ENCODE measurements at regions not wholly inside any gene's neighbourhood (a gene's known extent, or its start where the extent isn't known, plus 50 kb on each side); places are given as distances from the start of the nearest gene placed in this dataset.

- Histone ChIP-seq H2AFZ (ENCODE audit: insufficient read depth, low read length, poor library complexity) (no peak overlapping the region), H2BK120ac (ENCODE audit: insufficient read depth, low read length, poor library complexity) (no peak overlapping the region), H3K27ac (ENCODE audit: low read depth, low read length) (no peak overlapping the region), H3K14ac (ENCODE audit: low read length) (no peak overlapping the region), H2AK5ac (ENCODE audit: low read length) (no peak overlapping the region), H2BK5ac (ENCODE audit: low read depth, low read length, poor library complexity) (no peak overlapping the region), H4K12ac (ENCODE audit: low read depth, low read length) (no peak overlapping the region), H3K4me1 (ENCODE audit: control insufficient read depth in 1 of 2, insufficient read depth in 2 of 2, low read length in 2 of 2) (no peaks in the 10 kb centered on the region), H3K27me3 (ENCODE audit: insufficient read depth, low read length) (no peaks in the 10 kb centered on the region), H3K79me1 (ENCODE audit: low read length) (no peaks in the 10 kb centered on the region), H4K8ac (ENCODE audit: low read depth, low read length) (no peak overlapping the region), H4K91ac (ENCODE audit: low read depth, low read length) (no peak overlapping the region), H3K9me3 (ENCODE audit: insufficient read depth, low read depth, low read length) (no peaks in the 10 kb centered on the region), H3K4me3 (ENCODE audit: low read depth, low read length) (no peak overlapping the region), H3K79me2 (ENCODE audit: control insufficient read depth, insufficient read depth, low read length, poor library complexity) (no peaks in the 10 kb centered on the region), H3K4me2 (ENCODE audit: low read length) (no peak overlapping the region), H3K9ac (ENCODE audit: low read length) (no peak overlapping the region), H2BK12ac (ENCODE audit: low read length) (no peak overlapping the region), H3K4ac (ENCODE audit: low read depth, low read length) (no peak overlapping the region), H3K36me3 (ENCODE audit: control insufficient read depth in 1 of 2, insufficient read depth in 2 of 2, low read length in 2 of 2) (no peaks in the 10 kb centered on the region), H3K18ac (ENCODE audit: low read length) (no peak overlapping the region), H3K23ac (ENCODE audit: low read length) (no peak overlapping the region)
- DNase-seq, result no peak
- WGBS (ENCODE audit: extremely low coverage, insufficient coverage, insufficient read length), result no CpG with 5 or more reads among the region's 6 CpGs
Measured at GRCh38 chr1:208892147-208892546, 648.0 kb upstream of the PLXNA2 start.

GRCh38 chr1:208893251-208893650 lies 649.1 kb upstream of the PLXNA2 start:
- Histone ChIP-seq H3K14ac (ENCODE audit: low read length) (no peak overlapping the region), H2BK5ac (ENCODE audit: low read depth, low read length, poor library complexity) (no peak overlapping the region), H3K36me3 (ENCODE audit: control insufficient read depth in 1 of 2, insufficient read depth in 2 of 2, low read length in 2 of 2) (no peaks in the 10 kb centered on the region), H4K91ac (ENCODE audit: low read depth, low read length) (no peak overlapping the region), H3K79me2 (ENCODE audit: control insufficient read depth, insufficient read depth, low read length, poor library complexity) (no peaks in the 10 kb centered on the region), H3K4me2 (ENCODE audit: low read length) (no peak overlapping the region), H2BK12ac (ENCODE audit: low read length) (no peak overlapping the region), H3K79me1 (ENCODE audit: low read length) (no peaks in the 10 kb centered on the region), H3K4me1 (ENCODE audit: control insufficient read depth in 1 of 2, insufficient read depth in 2 of 2, low read length in 2 of 2) (no peaks in the 10 kb centered on the region), H3K9me3 (ENCODE audit: insufficient read depth, low read depth, low read length) (no peaks in the 10 kb centered on the region), H3K27ac (ENCODE audit: low read depth, low read length) (no peak overlapping the region), H3K4me3 (ENCODE audit: low read depth, low read length) (no peak overlapping the region), H3K9ac (ENCODE audit: low read length) (no peak overlapping the region), H2AK5ac (ENCODE audit: low read length) (no peak overlapping the region), H3K4ac (ENCODE audit: low read depth, low read length) (no peak overlapping the region), H3K18ac (ENCODE audit: low read length) (no peak overlapping the region), H4K12ac (ENCODE audit: low read depth, low read length) (no peak overlapping the region), H4K8ac (ENCODE audit: low read depth, low read length) (no peak overlapping the region), H3K27me3 (ENCODE audit: insufficient read depth, low read length) (no peaks in the 10 kb centered on the region), H2AFZ (ENCODE audit: insufficient read depth, low read length, poor library complexity) (no peak overlapping the region), H2BK120ac (ENCODE audit: insufficient read depth, low read length, poor library complexity) (no peak overlapping the region), H3K23ac (ENCODE audit: low read length) (no peak overlapping the region)
- WGBS (ENCODE audit: extremely low coverage, insufficient coverage, insufficient read length), result no CpG with 5 or more reads among the region's 3 CpGs
- DNase-seq, result no peak

GRCh38 chr1:208895181-208895580 lies 651.0 kb upstream of the PLXNA2 start:
- Histone ChIP-seq H2BK5ac (ENCODE audit: low read depth, low read length, poor library complexity) (no peak overlapping the region), H4K12ac (ENCODE audit: low read depth, low read length) (no peak overlapping the region), H3K18ac (ENCODE audit: low read length) (no peak overlapping the region), H3K4me3 (ENCODE audit: low read depth, low read length) (no peak overlapping the region), H3K4ac (ENCODE audit: low read depth, low read length) (no peak overlapping the region), H3K14ac (ENCODE audit: low read length) (no peak overlapping the region), H3K4me2 (ENCODE audit: low read length) (no peak overlapping the region), H3K36me3 (ENCODE audit: control insufficient read depth in 1 of 2, insufficient read depth in 2 of 2, low read length in 2 of 2) (no peaks in the 10 kb centered on the region), H2AFZ (ENCODE audit: insufficient read depth, low read length, poor library complexity) (no peak overlapping the region), H3K79me2 (ENCODE audit: control insufficient read depth, insufficient read depth, low read length, poor library complexity) (no peaks in the 10 kb centered on the region), H2BK120ac (ENCODE audit: insufficient read depth, low read length, poor library complexity) (no peak overlapping the region), H3K9ac (ENCODE audit: low read length) (no peak overlapping the region), H3K23ac (ENCODE audit: low read length) (no peak overlapping the region), H2BK12ac (ENCODE audit: low read length) (no peak overlapping the region), H3K79me1 (ENCODE audit: low read length) (no peaks in the 10 kb centered on the region), H3K27ac (ENCODE audit: low read depth, low read length) (no peak overlapping the region), H4K8ac (ENCODE audit: low read depth, low read length) (no peak overlapping the region), H4K91ac (ENCODE audit: low read depth, low read length) (no peak overlapping the region), H2AK5ac (ENCODE audit: low read length) (no peak overlapping the region), H3K9me3 (ENCODE audit: insufficient read depth, low read depth, low read length) (no peaks in the 10 kb centered on the region), H3K27me3 (ENCODE audit: insufficient read depth, low read length) (no peaks in the 10 kb centered on the region), H3K4me1 (ENCODE audit: control insufficient read depth in 1 of 2, insufficient read depth in 2 of 2, low read length in 2 of 2) (no peaks in the 10 kb centered on the region)
- no CpG with 5 or more reads among the region's 1 CpG for WGBS (ENCODE audit: extremely low coverage, insufficient coverage, insufficient read length)
- DNase-seq, result no peak

- no peaks in the 10 kb centered on the region for H3K4me1 ChIP-seq (ENCODE audit: control insufficient read depth in 1 of 2, insufficient read depth in 2 of 2, low read length in 2 of 2)
- no peaks in the 10 kb centered on the region for H3K79me2 ChIP-seq (ENCODE audit: control insufficient read depth, insufficient read depth, low read length, poor library complexity)
- no peak overlapping the region for H3K23ac ChIP-seq (ENCODE audit: low read length)
- H3K27me3 ChIP-seq (ENCODE audit: insufficient read depth, low read length), result no peaks in the 10 kb centered on the region
- H3K36me3 ChIP-seq (ENCODE audit: control insufficient read depth in 1 of 2, insufficient read depth in 2 of 2, low read length in 2 of 2), result no peaks in the 10 kb centered on the region
- H3K4me3 ChIP-seq (ENCODE audit: low read depth, low read length), result no peak overlapping the region
- H4K8ac ChIP-seq (ENCODE audit: low read depth, low read length), result no peak overlapping the region
- H3K14ac ChIP-seq (ENCODE audit: low read length), result no peak overlapping the region
- H4K12ac ChIP-seq (ENCODE audit: low read depth, low read length), result no peak overlapping the region
- no peak overlapping the region for H3K27ac ChIP-seq (ENCODE audit: low read depth, low read length)
- H3K18ac ChIP-seq (ENCODE audit: low read length), result no peak overlapping the region
- no peak overlapping the region for H3K4me2 ChIP-seq (ENCODE audit: low read length)
- H2BK5ac ChIP-seq (ENCODE audit: low read depth, low read length, poor library complexity), result no peak overlapping the region
- WGBS (ENCODE audit: extremely low coverage, insufficient coverage, insufficient read length), result no CpG with 5 or more reads among the region's 1 CpG
- no peaks in the 10 kb centered on the region for H3K9me3 ChIP-seq (ENCODE audit: insufficient read depth, low read depth, low read length)
- DNase-seq, result no peak
- no peak overlapping the region for H2BK12ac ChIP-seq (ENCODE audit: low read length)
- no peak overlapping the region for H2BK120ac ChIP-seq (ENCODE audit: insufficient read depth, low read length, poor library complexity)
- H2AK5ac ChIP-seq (ENCODE audit: low read length), result no peak overlapping the region
- H2AFZ ChIP-seq (ENCODE audit: insufficient read depth, low read length, poor library complexity), result no peak overlapping the region
- H3K4ac ChIP-seq (ENCODE audit: low read depth, low read length), result no peak overlapping the region
- no peaks in the 10 kb centered on the region for H3K79me1 ChIP-seq (ENCODE audit: low read length)
- no peak overlapping the region for H3K9ac ChIP-seq (ENCODE audit: low read length)
- no peak overlapping the region for H4K91ac ChIP-seq (ENCODE audit: low read depth, low read length)
Measured at GRCh38 chr1:208895820-208896219, 651.6 kb upstream of the PLXNA2 start.

GRCh38 chr1:208896768-208897167 lies 652.6 kb upstream of the PLXNA2 start:
- DNase-seq, result no peak
- no peak overlapping the region for H3K23ac ChIP-seq (ENCODE audit: low read length)
- H2BK12ac ChIP-seq (ENCODE audit: low read length), result no peak overlapping the region
- no peaks in the 10 kb centered on the region for H3K9me3 ChIP-seq (ENCODE audit: insufficient read depth, low read depth, low read length)
- no peak overlapping the region for H4K8ac ChIP-seq (ENCODE audit: low read depth, low read length)
- H3K79me1 ChIP-seq (ENCODE audit: low read length), result no peaks in the 10 kb centered on the region
- no peak overlapping the region for H3K4ac ChIP-seq (ENCODE audit: low read depth, low read length)
- no peak overlapping the region for H2AFZ ChIP-seq (ENCODE audit: insufficient read depth, low read length, poor library complexity)
- no peak overlapping the region for H3K14ac ChIP-seq (ENCODE audit: low read length)
- no peak overlapping the region for H2BK120ac ChIP-seq (ENCODE audit: insufficient read depth, low read length, poor library complexity)
- H2AK5ac ChIP-seq (ENCODE audit: low read length), result no peak overlapping the region
- no peak overlapping the region for H2BK5ac ChIP-seq (ENCODE audit: low read depth, low read length, poor library complexity)
- H3K79me2 ChIP-seq (ENCODE audit: control insufficient read depth, insufficient read depth, low read length, poor library complexity), result no peaks in the 10 kb centered on the region
- no peak overlapping the region for H3K4me3 ChIP-seq (ENCODE audit: low read depth, low read length)
- H4K12ac ChIP-seq (ENCODE audit: low read depth, low read length), result no peak overlapping the region
- no peak overlapping the region for H3K4me2 ChIP-seq (ENCODE audit: low read length)
- H3K36me3 ChIP-seq (ENCODE audit: control insufficient read depth in 1 of 2, insufficient read depth in 2 of 2, low read length in 2 of 2), result no peaks in the 10 kb centered on the region
- no peak overlapping the region for H3K9ac ChIP-seq (ENCODE audit: low read length)
- no peaks in the 10 kb centered on the region for H3K27me3 ChIP-seq (ENCODE audit: insufficient read depth, low read length)
- H3K18ac ChIP-seq (ENCODE audit: low read length), result no peak overlapping the region
- H3K27ac ChIP-seq (ENCODE audit: low read depth, low read length), result no peak overlapping the region
- no peak overlapping the region for H4K91ac ChIP-seq (ENCODE audit: low read depth, low read length)
- no peaks in the 10 kb centered on the region for H3K4me1 ChIP-seq (ENCODE audit: control insufficient read depth in 1 of 2, insufficient read depth in 2 of 2, low read length in 2 of 2)
